Suprapubic skin (tissue), 4 donors: ENCODE measurements at regions not wholly inside any gene's neighbourhood (a gene's known extent, or its start where the extent isn't known, plus 50 kb on each side); places are given as distances from the start of the nearest gene placed in this dataset.

Source experiments
- DNase-seq, 2 donors: peaks; one replicate each; pipeline ENCODE4 v3.0.0-alpha.2; 2019; ENCODE audit warnings: low spot score in 2 of 2
- H3K27ac ChIP-seq: fragments of 200-600 bp; sonication (generic); one replicate; pipeline ENCODE4 v1.5.1; 2019
- H3K27me3 ChIP-seq: fragments of 200-600 bp; sonication (generic); one replicate; pipeline ENCODE4 v1.5.1; 2019
- H3K36me3 ChIP-seq: fragments of 200-600 bp; sonication (generic); one replicate; pipeline ENCODE4 v1.5.1; 2019
- H3K4me1 ChIP-seq: fragments of 200-600 bp; sonication (generic); one replicate; pipeline ENCODE4 v1.5.1; 2019
- H3K4me3 ChIP-seq: fragments of 200-600 bp; sonication (generic); one replicate; pipeline ENCODE4 v1.5.1; 2019; ENCODE audit warnings: mild to moderate bottlenecking
- H3K9me3 ChIP-seq: fragments of 200-600 bp; sonication (generic); one replicate; pipeline ENCODE4 v1.5.1; 2019
- CTCF ChIP-seq, 2 donors: fragments of 200-600 bp in 1 of 2; fragments of 450-650 bp in 1 of 2; sonication (generic) in 1 of 2; IDR thresholded peaks; one replicate each; pipeline ENCODE4 v1.5.1; 2016 to 2019; ENCODE audit warnings: antibody characterized with exemption in 2 of 2, mild to moderate bottlenecking in 1 of 2, moderate library complexity in 1 of 2
- EP300 ChIP-seq: sonication (generic); formaldehyde crosslinking; IDR thresholded peaks from one replicate; pipeline ENCODE4 v1.6.1; 2017; ENCODE audit warnings: antibody characterized with exemption
- POLR2A ChIP-seq, 2 donors: fragments of 450-650 bp; IDR thresholded peaks; one replicate each; pipeline ENCODE4 v1.6.1; 2017; ENCODE audit warnings: antibody characterized with exemption in 2 of 2, mild to moderate bottlenecking in 2 of 2, moderate library complexity in 2 of 2
- POLR2AphosphoS5 ChIP-seq, 3 donors: sonication (generic); formaldehyde crosslinking; IDR thresholded peaks; one replicate each; pipeline ENCODE4 v1.6.1; 2017; ENCODE audit warnings: antibody characterized with exemption in 3 of 3
- WGBS: methylation state at CpG from one replicate; pipeline ENCODE4 v1.1.5; 2018; 5-methylcytosine and 5-hydroxymethylcytosine counted together

GRCh38 chr13:81197966-81198365 lies 857.0 kb upstream of the SPRY2 start:
- no peaks in the 10 kb centered on the region for H3K4me1 ChIP-seq
- H3K36me3 ChIP-seq, result no peaks in the 10 kb centered on the region
- DNase-seq, result no peak
- WGBS, result 57% methylated on average over 3 of the region's 3 CpGs
- H3K27ac ChIP-seq, result no peak overlapping the region
- H3K27me3 ChIP-seq, result no peaks in the 10 kb centered on the region
- no peaks in the 10 kb centered on the region for H3K9me3 ChIP-seq
- TF ChIP-seq POLR2AphosphoS5 (IDR thresholded peaks at IDR 0.05) (no peak), POLR2A (IDR thresholded peaks at IDR 0.05) (no peak), CTCF (IDR thresholded peaks at IDR 0.05) (no peak)
- H3K4me3 ChIP-seq, result no peak overlapping the region

- TF ChIP-seq EP300 (no peak), CTCF (IDR thresholded peaks at IDR 0.05) (no peak), POLR2AphosphoS5 (IDR thresholded peaks at IDR 0.05) (no peak), POLR2A (IDR thresholded peaks at IDR 0.05) (no peak)
- 32% methylated on average over 1 of the region's 1 CpG for WGBS
- H3K27me3 ChIP-seq, result no peaks in the 10 kb centered on the region
Observed at GRCh38 chr13:81197483-81197882, 856.6 kb upstream of the SPRY2 start.

DNA sequence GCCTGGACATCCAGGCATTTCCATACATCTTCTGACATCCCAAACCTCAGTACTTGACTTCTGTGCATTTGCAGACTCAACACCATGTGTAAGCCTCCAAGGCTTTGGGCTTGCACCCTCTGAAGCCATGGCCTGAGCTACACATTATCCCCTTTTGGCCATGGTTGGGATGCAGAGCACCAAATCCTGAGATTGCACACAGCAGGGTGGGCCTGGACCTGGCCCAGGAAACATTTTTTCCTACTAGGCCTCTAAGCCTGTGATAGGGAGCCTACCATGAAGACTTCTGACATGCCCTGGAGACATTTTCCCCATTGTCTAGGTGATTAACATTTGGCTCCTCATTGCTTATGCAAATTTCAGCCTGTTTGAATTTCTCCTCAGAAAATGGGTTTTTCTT lies 853.4 kb upstream of the SPRY2 start:
- no peak overlapping the region for H3K27ac ChIP-seq
- TF ChIP-seq CTCF (IDR thresholded peaks at IDR 0.05) (no peak), POLR2AphosphoS5 (IDR thresholded peaks at IDR 0.05) (no peak), POLR2A (IDR thresholded peaks at IDR 0.05) (no peak), EP300 (no peak)
- no peaks in the 10 kb centered on the region for H3K27me3 ChIP-seq
- no peaks in the 10 kb centered on the region for H3K36me3 ChIP-seq
- no peak for DNase-seq
- no peaks in the 10 kb centered on the region for H3K9me3 ChIP-seq
- H3K4me1 ChIP-seq, result no peaks in the 10 kb centered on the region
- no peak overlapping the region for H3K4me3 ChIP-seq

More at GRCh38 chr13:81197483-81197882, 856.6 kb upstream of the SPRY2 start:
- Histone ChIP-seq H3K4me3 (no peak overlapping the region), H3K4me1 (no peaks in the 10 kb centered on the region), H3K27ac (no peak overlapping the region), H3K9me3 (no peaks in the 10 kb centered on the region), H3K36me3 (no peaks in the 10 kb centered on the region)
- DNase-seq, result no peak

DNA sequence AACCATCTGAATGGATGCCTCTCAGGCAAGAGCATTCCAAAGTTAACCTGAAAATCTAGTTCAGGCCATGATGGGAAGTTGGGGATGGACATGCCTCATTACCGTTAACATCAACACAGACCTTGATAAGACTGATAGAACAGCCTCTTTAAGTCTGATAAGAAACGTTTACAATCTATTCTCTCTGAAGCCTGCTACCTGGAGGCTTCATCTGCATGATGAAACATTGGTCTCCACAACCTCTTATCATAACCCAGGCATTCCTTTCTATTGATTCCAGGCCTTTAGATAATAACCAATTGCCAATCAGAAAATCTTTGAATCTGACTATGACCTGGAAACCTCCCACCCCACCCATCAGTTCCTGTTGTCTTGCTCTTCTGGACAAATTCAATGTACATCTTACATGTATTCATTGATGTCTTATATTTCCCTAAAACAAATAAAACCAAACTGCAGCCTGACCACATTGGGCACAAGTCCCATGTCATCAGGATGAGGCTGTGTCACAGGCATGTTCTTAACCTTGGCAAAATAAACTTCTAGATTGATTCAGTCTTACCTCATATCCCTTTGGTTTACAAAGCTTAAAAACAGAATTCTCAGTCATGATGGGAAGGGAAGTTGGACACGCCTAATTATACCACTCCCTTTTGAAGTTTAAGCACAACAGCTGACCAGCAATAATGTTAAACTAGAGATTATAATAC lies 843.8 kb upstream of the SPRY2 start:
- Histone ChIP-seq H3K27me3 (no peaks in the 10 kb centered on the region), H3K36me3 (no peaks in the 10 kb centered on the region), H3K27ac (no peak overlapping the region), H3K4me1 (no peaks in the 10 kb centered on the region), H3K4me3 (no peak overlapping the region), H3K9me3 (no peaks in the 10 kb centered on the region)
- no peak for DNase-seq
- TF ChIP-seq POLR2AphosphoS5 (IDR thresholded peaks at IDR 0.05) (no peak), CTCF (IDR thresholded peaks at IDR 0.05) (no peak), POLR2A (IDR thresholded peaks at IDR 0.05) (no peak), EP300 (no peak)
- WGBS, result 72% methylated on average over 3 of the region's 3 CpGs

- H3K27ac ChIP-seq, result no peak overlapping the region
- H3K9me3 ChIP-seq, result no peaks in the 10 kb centered on the region
- no peaks in the 10 kb centered on the region for H3K36me3 ChIP-seq
- no peaks in the 10 kb centered on the region for H3K4me1 ChIP-seq
- TF ChIP-seq POLR2A (IDR thresholded peaks at IDR 0.05) (no peak), CTCF (IDR thresholded peaks at IDR 0.05) (no peak), EP300 (no peak), POLR2AphosphoS5 (IDR thresholded peaks at IDR 0.05) (no peak)
- DNase-seq, result no peak
- 81% methylated on average over 3 of the region's 3 CpGs for WGBS
- no peak overlapping the region for H3K4me3 ChIP-seq
- H3K27me3 ChIP-seq, result no peaks in the 10 kb centered on the region
Observed at GRCh38 chr13:81172603-81173002, 831.7 kb upstream of the SPRY2 start.
